ENCODE measurements at regions not wholly inside any gene's neighbourhood (a gene's known extent, or its start where the extent isn't known, plus 50 kb on each side); places are given as distances from the start of the nearest gene placed in this dataset.

- TF ChIP-seq, protein P1, sequence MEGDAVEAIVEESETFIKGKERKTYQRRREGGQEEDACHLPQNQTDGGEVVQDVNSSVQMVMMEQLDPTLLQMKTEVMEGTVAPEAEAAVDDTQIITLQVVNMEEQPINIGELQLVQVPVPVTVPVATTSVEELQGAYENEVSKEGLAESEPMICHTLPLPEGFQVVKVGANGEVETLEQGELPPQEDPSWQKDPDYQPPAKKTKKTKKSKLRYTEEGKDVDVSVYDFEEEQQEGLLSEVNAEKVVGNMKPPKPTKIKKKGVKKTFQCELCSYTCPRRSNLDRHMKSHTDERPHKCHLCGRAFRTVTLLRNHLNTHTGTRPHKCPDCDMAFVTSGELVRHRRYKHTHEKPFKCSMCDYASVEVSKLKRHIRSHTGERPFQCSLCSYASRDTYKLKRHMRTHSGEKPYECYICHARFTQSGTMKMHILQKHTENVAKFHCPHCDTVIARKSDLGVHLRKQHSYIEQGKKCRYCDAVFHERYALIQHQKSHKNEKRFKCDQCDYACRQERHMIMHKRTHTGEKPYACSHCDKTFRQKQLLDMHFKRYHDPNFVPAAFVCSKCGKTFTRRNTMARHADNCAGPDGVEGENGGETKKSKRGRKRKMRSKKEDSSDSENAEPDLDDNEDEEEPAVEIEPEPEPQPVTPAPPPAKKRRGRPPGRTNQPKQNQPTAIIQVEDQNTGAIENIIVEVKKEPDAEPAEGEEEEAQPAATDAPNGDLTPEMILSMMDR (IDR thresholded peaks at IDR 0.05; ENCODE audit: low read depth, low read length), result no peak
- TF ChIP-seq POLR2A (IDR thresholded peaks at IDR 0.05; ENCODE audit: extremely low read depth, insufficient read length) (no peak), MYC (IDR thresholded peaks at IDR 0.05; ENCODE audit: low read depth, low read length) (no peak)
- TF ChIP-seq, protein P2, sequence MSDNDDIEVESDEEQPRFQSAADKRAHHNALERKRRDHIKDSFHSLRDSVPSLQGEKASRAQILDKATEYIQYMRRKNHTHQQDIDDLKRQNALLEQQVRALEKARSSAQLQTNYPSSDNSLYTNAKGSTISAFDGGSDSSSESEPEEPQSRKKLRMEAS (IDR thresholded peaks at IDR 0.05; ENCODE audit: low read depth, low read length), result no peak
Observed at GRCh38 chr10:61565819-61566560, 96.7 kb upstream of the CABCOCO1 start.

Measured in NB4 (cell line).